WTC11 (cell line): ENCODE measurements at regions not wholly inside any gene's neighbourhood (a gene's known extent, or its start where the extent isn't known, plus 50 kb on each side); places are given as distances from the start of the nearest gene placed in this dataset.

Source experiments
- ATAC-seq: fragments of 200-7000 bp; cut with Tn5 transposase; 2 replicates; pipeline ENCODE4 v1.10.0; 2021; ENCODE audit warnings: mild to moderate bottlenecking, moderate library complexity
- CTCF ChIA-PET: fragments of 300-600 bp; sonication (Branson Sonifier 250); formaldehyde crosslinking; loops from one replicate; lab custom pipeline; 2021; ENCODE audit warnings: antibody characterized with exemption; lab: Charles Lee
- POLR2A ChIA-PET: fragments of 350-600 bp; sonication (Branson Sonifier 250); formaldehyde crosslinking; loops from one replicate; lab custom pipeline; 2021; ENCODE audit warnings: antibody characterized with exemption; lab: Charles Lee
- DNase-seq: peaks from one replicate; pipeline ENCODE4 v3.0.0; 2021; ENCODE audit warnings: low spot score
- H3K27ac Mint-ChIP-seq: 2 replicates; pipeline ENCODE4 v1.8.0; 2021; ENCODE audit warnings: mixed read lengths
- H3K27me3 Mint-ChIP-seq: 2 replicates; pipeline ENCODE4 v1.8.0; 2021; ENCODE audit warnings: low read depth, mild to moderate bottlenecking, moderate library complexity, mixed read lengths
- H3K36me3 Mint-ChIP-seq: 2 replicates; pipeline ENCODE4 v1.8.0; 2021; ENCODE audit warnings: mixed read lengths
- H3K4me1 Mint-ChIP-seq: 2 replicates; pipeline ENCODE4 v1.8.0; 2022; ENCODE audit warnings: mixed read lengths
- H3K4me3 Mint-ChIP-seq: 2 replicates; pipeline ENCODE4 v1.8.0; 2021; ENCODE audit warnings: mild to moderate bottlenecking, moderate library complexity, mixed read lengths
- H3K9me3 Mint-ChIP-seq: 2 replicates; pipeline ENCODE4 v1.8.0; 2021; ENCODE audit warnings: mixed read lengths
- ATF1 ChIP-seq: sonication (generic); formaldehyde crosslinking; IDR thresholded peaks from 2 replicates; pipeline ENCODE4 v1.8.1; 2023; ENCODE audit warnings: mild to moderate bottlenecking, moderate library complexity, missing genetic modification reagents
- ATF6 ChIP-seq: sonication (generic); formaldehyde crosslinking; IDR thresholded peaks from 2 replicates; pipeline ENCODE4 v1.8.1; 2023; ENCODE audit warnings: mild to moderate bottlenecking, missing genetic modification reagents
- CREM ChIP-seq: sonication (generic); formaldehyde crosslinking; IDR thresholded peaks from 2 replicates; pipeline ENCODE4 v1.8.1; 2022; ENCODE audit warnings: mild to moderate bottlenecking, missing genetic modification reagents, moderate library complexity
- ERG ChIP-seq: fragments of 250-450 bp; sonication (Bioruptor Pico); IDR thresholded peaks from 2 replicates; pipeline ENCODE4 v1.8.0; 2021; ENCODE audit warnings: mild to moderate bottlenecking
- FOXK1 ChIP-seq: sonication (generic); formaldehyde crosslinking; IDR thresholded peaks from 2 replicates; pipeline ENCODE4 v1.8.0; 2022; ENCODE audit warnings: mild to moderate bottlenecking, moderate library complexity, missing genetic modification reagents
- GABPB1 ChIP-seq: sonication (generic); formaldehyde crosslinking; IDR thresholded peaks from 2 replicates; pipeline ENCODE4 v1.8.1; 2023; ENCODE audit warnings: mild to moderate bottlenecking, missing genetic modification reagents
- GRHL2 ChIP-seq: fragments of 250-450 bp; sonication (Bioruptor Pico); IDR thresholded peaks from 2 replicates; pipeline ENCODE4 v1.8.0; 2022; ENCODE audit warnings: mild to moderate bottlenecking, moderate library complexity; ENCODE audit not compliant: insufficient replicate concordance, severe bottlenecking
- GTF2I ChIP-seq: fragments of 250-450 bp; sonication (Bioruptor Pico); conservative IDR thresholded peaks from 2 replicates; pipeline ENCODE4 v1.4.0; 2021; ENCODE audit warnings: mild to moderate bottlenecking
- HMGA2 ChIP-seq: fragments of 250-450 bp; sonication (Bioruptor Pico); IDR thresholded peaks from 2 replicates; pipeline ENCODE4 v1.4.0; 2021; ENCODE audit warnings: mild to moderate bottlenecking, moderate library complexity
- IRF1 ChIP-seq: sonication (generic); formaldehyde crosslinking; IDR thresholded peaks from 2 replicates; pipeline ENCODE4 v1.8.0; 2023; ENCODE audit warnings: missing genetic modification reagents
- IRF2 ChIP-seq: sonication (generic); formaldehyde crosslinking; IDR thresholded peaks from 2 replicates; pipeline ENCODE4 v1.8.0; 2022; ENCODE audit warnings: low read depth, missing genetic modification reagents, borderline replicate concordance
- JUN ChIP-seq: sonication (generic); formaldehyde crosslinking; IDR thresholded peaks from 2 replicates; pipeline ENCODE4 v1.8.0; 2023; ENCODE audit warnings: mild to moderate bottlenecking, missing genetic modification reagents
- KAT7 ChIP-seq: sonication (generic); formaldehyde crosslinking; IDR thresholded peaks from 2 replicates; pipeline ENCODE4 v1.8.1; 2023; ENCODE audit warnings: missing genetic modification reagents, mild to moderate bottlenecking, borderline replicate concordance
- MLX ChIP-seq: sonication (generic); formaldehyde crosslinking; IDR thresholded peaks from 2 replicates; pipeline ENCODE4 v1.8.1; 2023; ENCODE audit warnings: mild to moderate bottlenecking, missing genetic modification reagents, moderate library complexity
- NFATC4 ChIP-seq: fragments of 250-450 bp; sonication (Bioruptor Pico); IDR thresholded peaks from 2 replicates; pipeline ENCODE4 v1.9.0; 2021; ENCODE audit warnings: mild to moderate bottlenecking
- PRDM15 ChIP-seq: sonication (generic); formaldehyde crosslinking; IDR thresholded peaks from 2 replicates; pipeline ENCODE4 v1.8.0; 2022; ENCODE audit warnings: missing genetic modification reagents
- TEAD1 ChIP-seq: sonication (generic); formaldehyde crosslinking; IDR thresholded peaks from 2 replicates; pipeline ENCODE4 v1.8.0; 2022; ENCODE audit warnings: mild to moderate bottlenecking, missing genetic modification reagents
- TEAD4 ChIP-seq: sonication (generic); formaldehyde crosslinking; IDR thresholded peaks from 2 replicates; pipeline ENCODE4 v1.8.0; 2022; ENCODE audit warnings: mild to moderate bottlenecking, missing genetic modification reagents
- TP53 ChIP-seq: sonication (generic); formaldehyde crosslinking; IDR thresholded peaks from 2 replicates; pipeline ENCODE4 v1.8.1; 2023; ENCODE audit warnings: mild to moderate bottlenecking, missing genetic modification reagents
- USF1 ChIP-seq: sonication (generic); formaldehyde crosslinking; IDR thresholded peaks from 2 replicates; pipeline ENCODE4 v1.8.0; 2022; ENCODE audit warnings: mild to moderate bottlenecking, missing genetic modification reagents
- ZNF138 ChIP-seq: sonication (generic); formaldehyde crosslinking; conservative IDR thresholded peaks from 2 replicates; pipeline ENCODE4 v1.8.1; 2022; ENCODE audit warnings: mild to moderate bottlenecking, moderate library complexity, missing genetic modification reagents
- ZNF219 ChIP-seq: sonication (generic); formaldehyde crosslinking; IDR thresholded peaks from 2 replicates; pipeline ENCODE4 v1.8.0; 2023; ENCODE audit warnings: missing genetic modification reagents, mild to moderate bottlenecking, borderline replicate concordance
- ZNF396 ChIP-seq: fragments of 250-450 bp; sonication (Bioruptor Pico); IDR thresholded peaks from 2 replicates; pipeline ENCODE4 v1.8.0; 2021; ENCODE audit warnings: mild to moderate bottlenecking, moderate library complexity, borderline replicate concordance
- ZNF416 ChIP-seq: fragments of 250-450 bp; sonication (Bioruptor Pico); IDR thresholded peaks from 2 replicates; pipeline ENCODE4 v1.9.0; 2021; ENCODE audit warnings: mild to moderate bottlenecking, inconsistent platforms
- ZNF423 ChIP-seq: fragments of 250-450 bp; sonication (Bioruptor Pico); IDR thresholded peaks from 2 replicates; pipeline ENCODE4 v2.1.2; 2022; ENCODE audit warnings: mild to moderate bottlenecking, moderate library complexity

GRCh38 chr2:18066894-18067293, 188.4 kb downstream of the KCNS3 start:
- no peak; the same call in none of the 2 replicates for ATAC-seq
- H3K27ac Mint-ChIP-seq: no peak overlapping the region
- TF ChIP-seq GTF2I (CRISPR knock-in tag) (no peak), ZNF219 (CRISPR knock-in tag) (no peak), ATF6 (CRISPR knock-in tag) (no peak), MLX (CRISPR knock-in tag) (no peak), CREM (no peak), ZNF396 (no peak), FOXK1 (no peak)
- peaks cover 15% of the 10 kb centered on the region for H3K4me1 Mint-ChIP-seq
- no peak for DNase-seq
- CTCF ChIA-PET: no interaction called here
- POLR2A ChIA-PET: no interaction called here
- H3K4me3 Mint-ChIP-seq: no peak overlapping the region
- H3K9me3 Mint-ChIP-seq: no peaks in the 10 kb centered on the region
- no peaks in the 10 kb centered on the region for H3K36me3 Mint-ChIP-seq
- H3K27me3 Mint-ChIP-seq: no peaks in the 10 kb centered on the region

- H3K36me3 Mint-ChIP-seq: no peaks in the 10 kb centered on the region
- H3K4me3 Mint-ChIP-seq: no peak overlapping the region
- H3K4me1 Mint-ChIP-seq: peaks cover 17% of the 10 kb centered on the region
- H3K9me3 Mint-ChIP-seq: no peaks in the 10 kb centered on the region
- ATAC-seq: no peak
- ChIA-PET CTCF (interaction anchor here (0.5 kb wide), 1 partner anchor 1647 kb away, joined by 3 read pairs; no protein-coding TSS in a partner anchor), POLR2A (no interaction called here)
- H3K27ac Mint-ChIP-seq: no peak overlapping the region
- no peak for DNase-seq
- TF ChIP-seq PRDM15 (CRISPR knock-in tag): no peak
- TF ChIP-seq IRF2 (CRISPR knock-in tag): no peak
- no peak for TF ChIP-seq ZNF416 (CRISPR knock-in tag)
- no peak for TF ChIP-seq GABPB1 (CRISPR knock-in tag)
- no peak for TF ChIP-seq HMGA2
- TF ChIP-seq ZNF138 (CRISPR knock-in tag): no peak
- no peak for TF ChIP-seq JUN (CRISPR knock-in tag)
- TF ChIP-seq ATF1: no peak
- no peak for TF ChIP-seq ZNF219 (CRISPR knock-in tag)
- no peak for TF ChIP-seq TEAD1
- no peaks in the 10 kb centered on the region; the same call in 1 of the 2 replicates for H3K27me3 Mint-ChIP-seq
Observed at GRCh38 chr2:18066066-18066465, 187.6 kb downstream of the KCNS3 start.

- no peak overlapping the region for H3K4me3 Mint-ChIP-seq
- ATAC-seq (no peak), DNase-seq (no peak)
- H3K36me3 Mint-ChIP-seq: no peaks in the 10 kb centered on the region
- ChIA-PET POLR2A (no interaction called here), CTCF (interaction anchor here (0.5 kb wide), 1 partner anchor 1646 kb away, joined by 3 read pairs; no protein-coding TSS in a partner anchor)
- H3K9me3 Mint-ChIP-seq: no peaks in the 10 kb centered on the region
- peaks cover 17% of the 10 kb centered on the region for H3K4me1 Mint-ChIP-seq
- H3K27me3 Mint-ChIP-seq: no peaks in the 10 kb centered on the region; the same call in 1 of the 2 replicates
- no peak overlapping the region for H3K27ac Mint-ChIP-seq
- TF ChIP-seq KAT7 (no peak), TP53 (CRISPR knock-in tag) (no peak), USF1 (no peak), GRHL2 (CRISPR knock-in tag) (no peak), GABPB1 (CRISPR knock-in tag) (no peak), TEAD4 (no peak), NFATC4 (CRISPR knock-in tag) (no peak), ZNF423 (CRISPR knock-in tag) (no peak), ERG (CRISPR knock-in tag) (no peak), IRF1 (CRISPR knock-in tag) (no peak)
Observed at GRCh38 chr2:18065249-18065648, 186.8 kb downstream of the KCNS3 start.
